Cerebellar cortex (tissue), 1 donor: ENCODE measurements at regions not wholly inside any gene's neighbourhood (a gene's known extent, or its start where the extent isn't known, plus 50 kb on each side); places are given as distances from the start of the nearest gene placed in this dataset.

Experiments used
- DNase-seq: peaks from one replicate; pipeline ENCODE4 v3.0.0-alpha.2; 2015; ENCODE audit warnings: low spot score

GRCh38 chr12:5195691-5196090 is 152.0 kb downstream of the KCNA5 start:
- no peak for DNase-seq

GRCh38 chr12:5197131-5197530 is 153.5 kb downstream of the KCNA5 start:
- DNase-seq = no peak

- no peak for DNase-seq
Observed at GRCh38 chr12:5197656-5198055, 154.0 kb downstream of the KCNA5 start.

GRCh38 chr12:5200278-5201087 is 156.8 kb downstream of the KCNA5 start:
- peak; percentile 33 for DNase-seq

GRCh38 chr12:5201554-5202218 is 158.0 kb downstream of the KCNA5 start:
- no peak for DNase-seq

- no peak for DNase-seq
Observed at GRCh38 chr12:5203274-5203673, 159.6 kb downstream of the KCNA5 start.

- no peak for DNase-seq
Observed at GRCh38 chr12:5203720-5204119, 160.0 kb downstream of the KCNA5 start.

- DNase-seq = no peak
Observed at GRCh38 chr12:5204271-5204670, 160.6 kb downstream of the KCNA5 start.

GRCh38 chr12:5204831-5205230 is 161.2 kb downstream of the KCNA5 start:
- no peak for DNase-seq

GRCh38 chr12:5206401-5207175 is 162.9 kb downstream of the KCNA5 start:
- DNase-seq = peak; percentile 81

GRCh38 chr12:5210179-5210922 is 166.7 kb downstream of the KCNA5 start:
- peak; percentile 96 for DNase-seq

GRCh38 chr12:5210923-5211290 is 167.2 kb downstream of the KCNA5 start:
- peak; percentile 84 for DNase-seq

GRCh38 chr12:5213336-5213735 is 169.7 kb downstream of the KCNA5 start:
- DNase-seq = no peak

- DNase-seq = no peak
Observed at GRCh38 chr12:5213990-5214389, 170.3 kb downstream of the KCNA5 start.

GRCh38 chr12:5217936-5218335 is 174.3 kb downstream of the KCNA5 start:
- DNase-seq = peak; percentile 83

- no peak for DNase-seq
Observed at GRCh38 chr12:5220099-5220498, 176.4 kb downstream of the KCNA5 start.

GRCh38 chr12:5220835-5221234 is 177.2 kb downstream of the KCNA5 start:
- DNase-seq = no peak

GRCh38 chr12:5222011-5222461 is 178.4 kb downstream of the KCNA5 start:
- peak; percentile 50 for DNase-seq

GRCh38 chr12:5222729-5223128 is 179.1 kb downstream of the KCNA5 start:
- DNase-seq = no peak

GRCh38 chr12:5223881-5224280 is 180.2 kb downstream of the KCNA5 start:
- DNase-seq = no peak

GRCh38 chr12:5226581-5226980 is 182.9 kb downstream of the KCNA5 start:
- DNase-seq = no peak
